ENCODE measurements at regions not wholly inside any gene's neighbourhood (a gene's known extent, or its start where the extent isn't known, plus 50 kb on each side); places are given as distances from the start of the nearest gene placed in this dataset.

DNA sequence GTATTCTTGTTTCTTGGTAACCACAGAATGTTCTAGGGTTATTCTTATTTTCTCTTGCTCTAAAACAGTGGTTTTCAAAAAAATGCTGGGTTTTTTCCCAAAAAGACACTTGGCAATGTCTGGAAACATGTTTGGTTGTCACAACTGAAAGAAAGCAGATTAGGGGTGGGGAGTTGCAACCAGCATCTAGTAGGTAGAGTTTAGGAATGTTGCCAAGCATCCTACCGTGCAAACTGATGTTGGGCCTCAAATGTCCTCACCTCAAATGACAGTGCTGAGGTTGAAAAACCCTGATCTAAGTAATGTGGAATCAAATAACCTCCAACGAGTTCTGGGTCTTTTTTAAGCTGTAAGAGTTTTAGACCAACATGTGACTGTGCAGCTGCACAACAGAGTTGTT lies 270.5 kb upstream of the STT3B start:
- H3K27ac ChIP-seq: no peak overlapping the region
- H3F3A ChIP-seq (ENCODE audit: insufficient read depth, low read depth): no peaks in the 10 kb centered on the region
- H3K9me3 ChIP-seq (ENCODE audit: insufficient read depth, low read depth): no peaks in the 10 kb centered on the region
- H3K9me2 ChIP-seq (ENCODE audit: insufficient read depth): no peaks in the 10 kb centered on the region
- H3K4me3 ChIP-seq: no peak overlapping the region
- TF ChIP-seq, protein P1, sequence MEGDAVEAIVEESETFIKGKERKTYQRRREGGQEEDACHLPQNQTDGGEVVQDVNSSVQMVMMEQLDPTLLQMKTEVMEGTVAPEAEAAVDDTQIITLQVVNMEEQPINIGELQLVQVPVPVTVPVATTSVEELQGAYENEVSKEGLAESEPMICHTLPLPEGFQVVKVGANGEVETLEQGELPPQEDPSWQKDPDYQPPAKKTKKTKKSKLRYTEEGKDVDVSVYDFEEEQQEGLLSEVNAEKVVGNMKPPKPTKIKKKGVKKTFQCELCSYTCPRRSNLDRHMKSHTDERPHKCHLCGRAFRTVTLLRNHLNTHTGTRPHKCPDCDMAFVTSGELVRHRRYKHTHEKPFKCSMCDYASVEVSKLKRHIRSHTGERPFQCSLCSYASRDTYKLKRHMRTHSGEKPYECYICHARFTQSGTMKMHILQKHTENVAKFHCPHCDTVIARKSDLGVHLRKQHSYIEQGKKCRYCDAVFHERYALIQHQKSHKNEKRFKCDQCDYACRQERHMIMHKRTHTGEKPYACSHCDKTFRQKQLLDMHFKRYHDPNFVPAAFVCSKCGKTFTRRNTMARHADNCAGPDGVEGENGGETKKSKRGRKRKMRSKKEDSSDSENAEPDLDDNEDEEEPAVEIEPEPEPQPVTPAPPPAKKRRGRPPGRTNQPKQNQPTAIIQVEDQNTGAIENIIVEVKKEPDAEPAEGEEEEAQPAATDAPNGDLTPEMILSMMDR (conservative IDR thresholded peaks at IDR 0.05): no peak
- TF ChIP-seq EZH2 (IDR thresholded peaks at IDR 0.05; ENCODE audit: low read depth): no peak
- H3K79me2 ChIP-seq (ENCODE audit: low read depth): no peaks in the 10 kb centered on the region
- H3K27me3 ChIP-seq (ENCODE audit: insufficient read depth, low read depth): no peaks in the 10 kb centered on the region
- H3K4me2 ChIP-seq: no peak overlapping the region
- no TSS peak for BruUV-seq (replicated peaks)
- intact Hi-C loops (cut with micrococcal nuclease; ENCODE audit: unreplicated experiment): no loop called here
- H3K4me1 ChIP-seq (replicated peaks; ENCODE audit: insufficient read depth): no peaks in the 10 kb centered on the region
- no peaks in the 10 kb centered on the region for H3K36me3 ChIP-seq (ENCODE audit: low read depth)
- POLR2A ChIA-PET (ENCODE audit: unreplicated experiment): no interaction called here
- H2AFZ ChIP-seq: no peak overlapping the region
- no peaks in the 10 kb centered on the region for H4K20me1 ChIP-seq (ENCODE audit: insufficient read depth)
- CTCF ChIA-PET: no interaction called here
- DNase-seq: no peak

DNA sequence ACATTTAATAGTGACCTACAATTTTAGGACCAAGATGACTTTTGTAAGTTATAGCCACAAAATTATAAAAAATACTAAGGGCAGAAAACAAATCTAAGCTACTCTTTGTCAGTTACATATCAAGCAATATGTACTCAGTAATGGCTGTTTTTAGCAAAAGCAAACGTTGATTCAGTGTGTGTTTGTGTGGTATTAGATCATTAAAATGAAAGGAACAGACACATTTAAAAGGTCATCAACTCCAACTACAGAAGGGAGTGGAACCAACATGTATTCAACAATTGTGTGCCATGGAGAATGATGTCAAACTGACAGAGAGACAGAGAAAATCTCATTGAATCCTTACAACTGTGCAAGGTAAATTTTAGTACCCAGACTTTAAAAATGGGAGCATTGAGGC lies 268.8 kb upstream of the STT3B start:
- ChIA-PET CTCF (no interaction called here), POLR2A (ENCODE audit: unreplicated experiment) (interaction anchor here (0.6 kb wide), 1 partner anchor 267 kb away, joined by 8 read pairs; no protein-coding TSS in a partner anchor)
- TF ChIP-seq, protein P1 (conservative IDR thresholded peaks at IDR 0.05): no peak
- no peak for TF ChIP-seq EZH2 (IDR thresholded peaks at IDR 0.05; ENCODE audit: low read depth)
- Histone ChIP-seq H3K4me2 (no peak overlapping the region), H3K27me3 (ENCODE audit: insufficient read depth, low read depth) (no peaks in the 10 kb centered on the region), H3K36me3 (ENCODE audit: low read depth) (no peaks in the 10 kb centered on the region), H3K27ac (no peak overlapping the region), H3K9me2 (ENCODE audit: insufficient read depth) (no peaks in the 10 kb centered on the region), H3K9me3 (ENCODE audit: insufficient read depth, low read depth) (no peaks in the 10 kb centered on the region), H3K4me3 (no peak overlapping the region), H4K20me1 (ENCODE audit: insufficient read depth) (no peaks in the 10 kb centered on the region), H3F3A (ENCODE audit: insufficient read depth, low read depth) (no peaks in the 10 kb centered on the region), H3K79me2 (ENCODE audit: low read depth) (no peaks in the 10 kb centered on the region), H3K4me1 (replicated peaks; ENCODE audit: insufficient read depth) (no peaks in the 10 kb centered on the region), H2AFZ (no peak overlapping the region)
- intact Hi-C loops (cut with micrococcal nuclease; ENCODE audit: unreplicated experiment): no loop called here
- BruUV-seq (replicated peaks): no TSS peak
- DNase-seq: no peak

DNA sequence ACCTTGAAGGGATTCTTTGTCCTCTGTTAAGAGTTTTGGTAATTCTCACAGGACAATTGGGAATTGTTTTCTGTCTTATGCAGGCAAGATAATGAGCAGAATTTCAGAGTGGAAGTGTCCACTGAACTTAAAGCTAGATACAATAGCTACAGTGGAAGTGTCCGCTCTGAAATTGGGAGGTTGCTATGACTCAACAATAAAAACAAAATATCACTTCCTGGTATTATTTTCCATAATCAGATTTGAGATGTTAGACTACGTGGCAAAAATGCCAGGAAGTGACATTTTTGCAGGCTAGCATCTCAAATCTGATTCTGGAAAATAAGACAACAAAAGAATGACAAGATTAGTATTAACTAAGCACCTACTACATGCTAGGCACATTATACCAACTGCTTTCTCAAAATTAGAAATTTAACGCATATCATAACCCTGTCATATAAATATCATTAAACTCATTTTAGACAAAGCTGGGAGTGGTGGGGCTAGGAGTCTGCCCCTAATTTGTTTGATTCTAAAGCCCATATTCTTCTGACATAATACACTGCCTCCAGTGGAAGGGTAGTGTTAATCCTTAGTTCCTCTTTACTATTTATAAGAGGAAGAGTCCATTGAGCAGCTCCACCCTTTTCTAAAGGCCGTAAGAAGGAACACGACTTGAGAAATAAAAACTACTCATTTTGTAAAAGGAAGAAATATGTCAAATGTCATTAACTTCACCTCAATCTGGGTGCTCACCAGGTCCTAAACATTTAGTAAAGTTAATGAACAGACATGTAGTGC lies 266.9 kb upstream of the STT3B start:
- ChIA-PET POLR2A (ENCODE audit: unreplicated experiment) (interaction anchor here (0.5 to 0.6 kb wide), 2 partner anchors 10 to 267 kb away, joined by 3 read pairs; partner anchors contain the start of gene STT3B), CTCF (no interaction called here)
- H3K27ac ChIP-seq: no peak overlapping the region

More for the DNA sequence above, 266.9 kb upstream of the STT3B start:
- H3K79me2 ChIP-seq (ENCODE audit: low read depth): no peaks in the 10 kb centered on the region
- TF ChIP-seq, protein P1 (conservative IDR thresholded peaks at IDR 0.05): no peak
- no peak for TF ChIP-seq EZH2 (IDR thresholded peaks at IDR 0.05; ENCODE audit: low read depth)
- H3K9me3 ChIP-seq (ENCODE audit: insufficient read depth, low read depth): no peaks in the 10 kb centered on the region
- H3K27me3 ChIP-seq (ENCODE audit: insufficient read depth, low read depth): no peaks in the 10 kb centered on the region
- intact Hi-C loops (cut with micrococcal nuclease; ENCODE audit: unreplicated experiment): no loop called here
- no peak overlapping the region for H2AFZ ChIP-seq
- no peak overlapping the region for H3K4me3 ChIP-seq
- no peaks in the 10 kb centered on the region for H3K36me3 ChIP-seq (ENCODE audit: low read depth)
- no peaks in the 10 kb centered on the region for H3F3A ChIP-seq (ENCODE audit: insufficient read depth, low read depth)
- no TSS peak for BruUV-seq (replicated peaks)
- H3K4me1 ChIP-seq (replicated peaks; ENCODE audit: insufficient read depth): no peaks in the 10 kb centered on the region
- H4K20me1 ChIP-seq (ENCODE audit: insufficient read depth): no peaks in the 10 kb centered on the region
- no peaks in the 10 kb centered on the region for H3K9me2 ChIP-seq (ENCODE audit: insufficient read depth)
- H3K4me2 ChIP-seq: no peak overlapping the region
- no peak for DNase-seq
